ENCODE measurements at regions not wholly inside any gene's neighbourhood (a gene's known extent, or its start where the extent isn't known, plus 50 kb on each side); places are given as distances from the start of the nearest gene placed in this dataset.
"Not testable (repeated sequence)": the region's sequence is repeated elsewhere in the genome, so short reads cannot be mapped to it uniquely, and the experiment has no call there.

DNA sequence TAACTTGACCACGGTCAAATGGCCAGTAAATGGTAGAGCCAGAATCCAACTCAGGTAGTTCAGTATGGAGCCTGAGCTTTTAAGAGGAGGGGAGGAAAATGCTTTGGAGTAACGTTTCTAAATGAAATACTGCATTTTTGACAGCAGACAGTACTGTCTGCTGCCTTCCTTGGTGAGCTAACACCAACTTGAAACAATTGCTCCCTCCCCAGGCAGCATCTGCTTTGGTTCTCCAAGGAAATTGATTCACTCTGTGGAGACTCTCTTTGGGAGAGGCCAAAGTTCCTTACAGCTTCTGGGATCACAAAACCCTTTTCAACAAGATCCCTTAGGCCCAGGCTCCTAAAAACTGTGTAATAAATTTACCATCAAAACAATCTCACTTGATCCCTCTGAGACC, 75.2 kb upstream of the SSBP2 start:
- Histone ChIP-seq H3K27ac (ENCODE audit: low read depth, low read length) (no peak overlapping the region), H3K9ac (ENCODE audit: low read depth, low read length) (no peak overlapping the region), H3K4me1 (ENCODE audit: control insufficient read depth, insufficient read depth, low read length) (no peaks in the 10 kb centered on the region), H3K27me3 (ENCODE audit: control insufficient read depth, insufficient read depth, low read length) (no peaks in the 10 kb centered on the region), H3K9me3 (ENCODE audit: control insufficient read depth, insufficient read depth, low read length) (no peaks in the 10 kb centered on the region), H3K4me3 (ENCODE audit: low read depth, low read length) (no peak overlapping the region), H3K36me3 (ENCODE audit: control insufficient read depth, insufficient read depth, low read length) (no peaks in the 10 kb centered on the region)

DNA sequence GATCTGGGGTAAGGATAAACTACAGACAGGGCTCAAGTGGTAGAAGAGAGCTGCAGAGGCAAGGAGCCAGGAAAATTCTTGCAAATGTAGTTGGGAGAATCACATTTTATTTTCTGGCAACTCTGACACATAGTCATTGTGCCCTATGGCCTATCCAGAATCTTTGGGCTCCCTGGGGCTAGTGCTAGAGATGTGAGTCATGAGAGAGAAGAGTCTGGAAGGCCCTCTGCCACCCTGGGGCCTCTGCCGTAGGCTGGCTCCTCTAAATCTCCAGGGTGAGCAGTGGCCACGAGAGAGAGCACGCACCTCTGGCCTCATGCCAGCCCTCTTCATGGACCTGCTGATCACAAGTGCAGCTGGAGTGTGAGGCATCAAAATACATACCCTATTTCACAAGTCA, 74.3 kb upstream of the SSBP2 start:
- Histone ChIP-seq H3K27ac (ENCODE audit: low read depth, low read length) (no peak overlapping the region), H3K4me1 (ENCODE audit: control insufficient read depth, insufficient read depth, low read length) (no peaks in the 10 kb centered on the region), H3K36me3 (ENCODE audit: control insufficient read depth, insufficient read depth, low read length) (no peaks in the 10 kb centered on the region), H3K27me3 (ENCODE audit: control insufficient read depth, insufficient read depth, low read length) (no peaks in the 10 kb centered on the region), H3K4me3 (ENCODE audit: low read depth, low read length) (no peak overlapping the region), H3K9ac (ENCODE audit: low read depth, low read length) (no peak overlapping the region), H3K9me3 (ENCODE audit: control insufficient read depth, insufficient read depth, low read length) (no peaks in the 10 kb centered on the region)

DNA sequence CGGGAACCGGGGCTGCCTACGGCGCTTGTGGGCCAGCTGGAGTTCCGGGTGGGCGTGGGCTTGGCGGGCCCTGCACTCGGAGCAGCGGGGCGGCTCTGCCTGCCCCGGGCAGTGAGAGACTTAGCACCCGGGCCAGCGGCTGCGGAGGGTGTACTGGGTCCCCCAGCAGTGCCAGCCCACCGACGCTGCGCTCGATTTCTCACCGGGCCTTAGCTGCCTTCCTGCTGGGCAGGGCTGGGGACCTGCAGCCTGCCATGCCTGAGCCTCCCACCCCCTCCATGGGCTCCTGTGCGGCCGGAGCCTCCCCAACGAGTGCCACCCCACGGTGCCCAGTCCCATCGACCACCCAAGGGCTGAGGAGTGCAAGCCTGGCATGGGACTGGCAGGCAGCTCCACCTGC, 72.8 kb upstream of the SSBP2 start:
- H3K27me3 ChIP-seq (ENCODE audit: control insufficient read depth, insufficient read depth, low read length); H3K4me1 ChIP-seq (ENCODE audit: control insufficient read depth, insufficient read depth, low read length); H3K36me3 ChIP-seq (ENCODE audit: control insufficient read depth, insufficient read depth, low read length); H3K9me3 ChIP-seq (ENCODE audit: control insufficient read depth, insufficient read depth, low read length); H3K4me3 ChIP-seq (ENCODE audit: low read depth, low read length); H3K27ac ChIP-seq (ENCODE audit: low read depth, low read length); H3K9ac ChIP-seq (ENCODE audit: low read depth, low read length): not testable (repeated sequence)

DNA sequence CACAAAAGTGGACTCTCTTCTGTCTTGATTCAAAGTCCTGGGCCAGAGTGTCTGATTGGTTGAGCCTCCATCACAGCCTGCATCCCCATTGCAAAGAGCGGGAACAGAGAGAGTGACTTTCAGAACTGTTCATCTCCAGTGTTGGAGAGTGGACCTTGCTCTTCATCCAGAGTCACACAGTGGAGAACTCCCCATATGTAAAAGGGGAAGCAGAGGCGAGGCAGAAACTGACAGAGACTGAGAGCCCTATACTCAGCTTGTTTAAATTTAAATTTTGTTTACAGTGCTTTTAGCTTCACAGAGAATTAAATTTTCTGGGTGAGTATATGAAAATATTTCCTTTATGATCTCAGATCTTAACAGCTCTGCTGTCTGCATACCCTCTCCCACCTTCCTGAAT, 70.0 kb upstream of the SSBP2 start:
- Histone ChIP-seq H3K27ac (ENCODE audit: low read depth, low read length) (no peak overlapping the region), H3K4me1 (ENCODE audit: control insufficient read depth, insufficient read depth, low read length) (no peaks in the 10 kb centered on the region), H3K9me3 (ENCODE audit: control insufficient read depth, insufficient read depth, low read length) (no peaks in the 10 kb centered on the region), H3K27me3 (ENCODE audit: control insufficient read depth, insufficient read depth, low read length) (no peaks in the 10 kb centered on the region), H3K36me3 (ENCODE audit: control insufficient read depth, insufficient read depth, low read length) (no peaks in the 10 kb centered on the region), H3K4me3 (ENCODE audit: low read depth, low read length) (no peak overlapping the region), H3K9ac (ENCODE audit: low read depth, low read length) (no peak overlapping the region)

DNA sequence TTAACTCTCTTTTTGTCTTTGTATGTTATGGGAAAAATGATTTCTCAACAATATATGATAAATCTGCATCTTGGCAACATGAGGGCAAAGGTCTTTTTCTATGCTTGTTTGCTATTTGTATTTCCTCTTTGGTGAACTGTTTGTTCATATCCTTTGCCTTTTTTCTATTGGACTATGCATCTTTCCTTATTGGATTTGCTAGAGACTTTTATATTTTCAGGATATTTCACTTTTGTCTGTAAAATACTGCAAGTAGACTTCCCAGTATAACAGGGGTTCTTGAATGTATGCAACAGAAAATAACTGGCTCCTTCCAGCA, 69.4 kb upstream of the SSBP2 start:
- Histone ChIP-seq H3K9ac (ENCODE audit: low read depth, low read length) (no peak overlapping the region), H3K27ac (ENCODE audit: low read depth, low read length) (no peak overlapping the region), H3K27me3 (ENCODE audit: control insufficient read depth, insufficient read depth, low read length) (no peaks in the 10 kb centered on the region), H3K36me3 (ENCODE audit: control insufficient read depth, insufficient read depth, low read length) (no peaks in the 10 kb centered on the region), H3K9me3 (ENCODE audit: control insufficient read depth, insufficient read depth, low read length) (no peaks in the 10 kb centered on the region), H3K4me3 (ENCODE audit: low read depth, low read length) (no peak overlapping the region), H3K4me1 (ENCODE audit: control insufficient read depth, insufficient read depth, low read length) (no peaks in the 10 kb centered on the region)

DNA sequence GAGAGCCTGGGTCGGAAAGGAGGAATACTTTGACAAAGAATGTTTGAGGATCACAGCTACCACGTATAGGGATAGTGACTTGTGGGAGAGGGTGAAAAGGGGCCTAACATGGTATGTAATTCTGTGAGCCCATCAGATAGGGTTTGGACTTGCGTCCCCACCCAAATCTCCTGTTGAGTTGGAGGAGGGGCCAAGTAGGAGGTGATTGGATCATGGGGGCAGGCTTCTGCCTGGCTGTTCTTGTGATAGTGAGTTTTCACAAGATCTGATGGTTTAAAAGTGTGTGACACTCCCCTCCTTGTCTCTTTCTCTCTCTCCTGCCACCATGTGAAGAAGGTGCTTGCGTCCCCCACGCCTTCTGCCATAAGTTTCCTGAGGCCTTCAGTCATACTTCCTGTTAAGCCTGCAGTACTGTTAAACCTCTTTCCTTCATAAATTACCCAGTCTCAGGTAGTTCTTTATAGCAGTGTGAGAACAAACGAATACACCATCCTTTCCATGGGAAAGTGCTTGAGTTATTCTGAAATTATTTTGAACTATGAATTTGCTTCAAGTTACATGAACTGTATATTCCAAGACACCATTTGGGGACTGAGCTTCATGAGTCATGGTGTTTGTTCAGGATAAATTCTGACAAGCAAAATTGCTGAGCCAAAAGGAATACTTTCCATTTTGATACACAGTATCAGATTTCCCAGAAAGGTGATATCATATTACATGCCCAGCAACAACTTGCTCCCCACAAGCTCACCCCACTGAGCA, 68.8 kb upstream of the SSBP2 start:
- H3K27ac ChIP-seq (ENCODE audit: low read depth, low read length): no peak overlapping the region
- H3K36me3 ChIP-seq (ENCODE audit: control insufficient read depth, insufficient read depth, low read length): no peaks in the 10 kb centered on the region
- no peak overlapping the region for H3K9ac ChIP-seq (ENCODE audit: low read depth, low read length)
- H3K4me1 ChIP-seq (ENCODE audit: control insufficient read depth, insufficient read depth, low read length): no peaks in the 10 kb centered on the region
- no peaks in the 10 kb centered on the region for H3K27me3 ChIP-seq (ENCODE audit: control insufficient read depth, insufficient read depth, low read length)
- H3K9me3 ChIP-seq (ENCODE audit: control insufficient read depth, insufficient read depth, low read length): no peaks in the 10 kb centered on the region
- H3K4me3 ChIP-seq (ENCODE audit: low read depth, low read length): no peak overlapping the region

DNA sequence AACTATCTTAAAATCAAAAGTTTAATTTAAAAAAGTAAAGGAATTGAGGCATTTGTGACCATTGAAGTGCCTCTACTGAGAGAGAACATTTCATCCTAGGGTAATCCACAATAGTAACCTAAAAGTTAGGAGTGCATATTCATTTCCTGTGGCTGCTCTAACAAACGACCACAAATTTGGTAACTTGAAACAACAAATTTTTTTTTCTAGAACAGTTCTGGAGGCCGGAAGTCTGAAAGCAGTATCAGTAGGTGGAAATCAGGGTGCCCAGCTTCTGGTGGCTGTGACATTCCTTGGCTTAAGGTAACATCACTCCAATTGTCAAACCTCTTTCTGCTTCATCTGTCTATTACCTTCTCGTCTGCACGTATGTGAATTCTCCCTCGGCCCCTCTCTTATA, 67.1 kb upstream of the SSBP2 start:
- no peak overlapping the region for H3K4me3 ChIP-seq (ENCODE audit: low read depth, low read length)
- no peaks in the 10 kb centered on the region for H3K27me3 ChIP-seq (ENCODE audit: control insufficient read depth, insufficient read depth, low read length)
- H3K9ac ChIP-seq (ENCODE audit: low read depth, low read length): no peak overlapping the region
- H3K4me1 ChIP-seq (ENCODE audit: control insufficient read depth, insufficient read depth, low read length): no peaks in the 10 kb centered on the region
- H3K36me3 ChIP-seq (ENCODE audit: control insufficient read depth, insufficient read depth, low read length): no peaks in the 10 kb centered on the region
- H3K27ac ChIP-seq (ENCODE audit: low read depth, low read length): no peak overlapping the region
- no peaks in the 10 kb centered on the region for H3K9me3 ChIP-seq (ENCODE audit: control insufficient read depth, insufficient read depth, low read length)

DNA sequence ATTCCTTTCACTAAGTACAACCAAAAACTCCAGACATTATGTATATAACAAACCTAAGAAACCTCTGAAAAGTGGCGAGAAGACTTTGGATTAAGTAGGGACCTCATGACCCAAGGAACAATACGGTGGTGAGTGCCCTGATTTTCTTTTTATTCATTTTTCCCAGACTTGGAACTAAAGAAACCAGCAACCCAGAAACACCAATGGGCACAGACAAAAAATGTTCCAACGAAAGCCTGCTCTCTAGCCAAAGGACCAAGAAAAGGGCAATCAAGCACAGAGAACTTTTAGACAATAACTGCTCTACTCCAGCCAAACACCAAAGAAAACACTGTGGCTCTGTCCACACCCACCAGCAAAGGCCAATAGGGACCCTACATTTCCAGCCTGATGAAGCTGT, 66.2 kb upstream of the SSBP2 start:
- H3K27ac ChIP-seq (ENCODE audit: low read depth, low read length): no peak overlapping the region
- no peak overlapping the region for H3K4me3 ChIP-seq (ENCODE audit: low read depth, low read length)
- H3K4me1 ChIP-seq (ENCODE audit: control insufficient read depth, insufficient read depth, low read length): no peaks in the 10 kb centered on the region
- H3K36me3 ChIP-seq (ENCODE audit: control insufficient read depth, insufficient read depth, low read length): no peaks in the 10 kb centered on the region
- H3K9ac ChIP-seq (ENCODE audit: low read depth, low read length): no peak overlapping the region
- H3K9me3 ChIP-seq (ENCODE audit: control insufficient read depth, insufficient read depth, low read length): no peaks in the 10 kb centered on the region
- no peaks in the 10 kb centered on the region for H3K27me3 ChIP-seq (ENCODE audit: control insufficient read depth, insufficient read depth, low read length)

DNA sequence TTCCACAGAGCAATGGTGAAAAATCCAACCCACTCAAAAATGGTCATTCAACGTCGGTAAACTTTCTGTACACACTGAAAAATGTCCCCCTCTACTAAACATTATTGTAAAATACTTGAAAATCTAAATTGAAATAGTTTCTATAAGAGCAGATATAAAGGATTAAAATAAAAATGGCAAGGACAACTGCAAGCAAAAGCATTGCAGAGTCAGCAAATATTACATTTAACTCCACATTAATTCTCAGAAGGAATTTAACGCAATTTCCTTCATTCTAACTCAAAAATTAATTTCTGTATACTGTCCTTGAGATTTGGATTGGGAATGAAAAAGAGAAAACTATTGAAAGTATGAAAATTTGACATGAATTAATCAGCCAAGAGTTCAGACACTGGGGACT, 64.4 kb upstream of the SSBP2 start:
- no peaks in the 10 kb centered on the region for H3K36me3 ChIP-seq (ENCODE audit: control insufficient read depth, insufficient read depth, low read length)
- no peaks in the 10 kb centered on the region for H3K27me3 ChIP-seq (ENCODE audit: control insufficient read depth, insufficient read depth, low read length)
- no peak overlapping the region for H3K9ac ChIP-seq (ENCODE audit: low read depth, low read length)
- H3K4me3 ChIP-seq (ENCODE audit: low read depth, low read length): no peak overlapping the region
- no peak overlapping the region for H3K27ac ChIP-seq (ENCODE audit: low read depth, low read length)
- no peaks in the 10 kb centered on the region for H3K4me1 ChIP-seq (ENCODE audit: control insufficient read depth, insufficient read depth, low read length)
- no peaks in the 10 kb centered on the region for H3K9me3 ChIP-seq (ENCODE audit: control insufficient read depth, insufficient read depth, low read length)

DNA sequence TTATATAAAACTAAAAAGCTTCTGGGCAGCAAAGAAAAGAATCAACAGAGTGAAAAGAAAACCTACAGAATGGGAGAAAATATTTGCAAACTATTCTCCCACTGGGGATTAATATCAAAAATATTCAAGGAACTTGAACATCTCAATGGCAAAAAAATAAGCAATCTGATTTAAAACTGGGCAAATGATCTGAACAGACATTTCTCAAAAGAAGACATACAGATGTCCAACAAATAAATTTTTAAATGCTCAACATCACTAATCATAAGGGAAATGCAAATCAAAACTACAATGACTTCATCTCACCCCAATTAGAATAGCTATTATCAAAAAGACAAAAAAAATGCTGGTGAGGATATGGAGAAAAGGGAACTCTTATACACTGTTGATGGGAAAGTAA, 57.2 kb upstream of the SSBP2 start:
- peaks cover 2% of the 10 kb centered on the region for H3K9me3 ChIP-seq (ENCODE audit: control insufficient read depth, insufficient read depth, low read length)
- H3K27me3 ChIP-seq (ENCODE audit: control insufficient read depth, insufficient read depth, low read length): no peaks in the 10 kb centered on the region
- no peaks in the 10 kb centered on the region for H3K36me3 ChIP-seq (ENCODE audit: control insufficient read depth, insufficient read depth, low read length)
- H3K4me1 ChIP-seq (ENCODE audit: control insufficient read depth, insufficient read depth, low read length): no peaks in the 10 kb centered on the region
- H3K9ac ChIP-seq (ENCODE audit: low read depth, low read length): no peak overlapping the region
- no peak overlapping the region for H3K27ac ChIP-seq (ENCODE audit: low read depth, low read length)
- H3K4me3 ChIP-seq (ENCODE audit: low read depth, low read length): no peak overlapping the region

DNA sequence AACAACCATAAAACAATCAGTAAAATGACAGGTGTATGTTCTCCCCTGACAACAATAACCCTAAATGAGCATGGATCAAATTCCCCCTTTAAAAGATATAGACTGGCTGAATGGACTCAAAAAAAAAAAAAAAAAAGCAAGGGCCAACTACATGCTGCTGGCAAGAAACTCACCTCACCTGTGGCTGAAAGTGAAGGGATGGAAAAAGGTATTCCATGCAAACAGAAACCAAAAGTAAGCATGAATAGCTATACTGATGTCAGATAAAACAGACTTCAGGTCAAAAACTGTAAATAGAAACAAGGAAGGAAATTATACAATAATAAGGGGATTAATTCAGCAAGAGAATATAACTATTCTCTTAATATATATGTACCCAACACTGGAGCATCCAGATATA, 54.2 kb upstream of the SSBP2 start:
- Histone ChIP-seq H3K36me3 (ENCODE audit: control insufficient read depth, insufficient read depth, low read length) (no peaks in the 10 kb centered on the region), H3K4me3 (ENCODE audit: low read depth, low read length) (no peak overlapping the region), H3K9ac (ENCODE audit: low read depth, low read length) (no peak overlapping the region), H3K9me3 (ENCODE audit: control insufficient read depth, insufficient read depth, low read length) (peaks cover 2% of the 10 kb centered on the region), H3K27ac (ENCODE audit: low read depth, low read length) (no peak overlapping the region), H3K27me3 (ENCODE audit: control insufficient read depth, insufficient read depth, low read length) (no peaks in the 10 kb centered on the region), H3K4me1 (ENCODE audit: control insufficient read depth, insufficient read depth, low read length) (no peaks in the 10 kb centered on the region)

DNA sequence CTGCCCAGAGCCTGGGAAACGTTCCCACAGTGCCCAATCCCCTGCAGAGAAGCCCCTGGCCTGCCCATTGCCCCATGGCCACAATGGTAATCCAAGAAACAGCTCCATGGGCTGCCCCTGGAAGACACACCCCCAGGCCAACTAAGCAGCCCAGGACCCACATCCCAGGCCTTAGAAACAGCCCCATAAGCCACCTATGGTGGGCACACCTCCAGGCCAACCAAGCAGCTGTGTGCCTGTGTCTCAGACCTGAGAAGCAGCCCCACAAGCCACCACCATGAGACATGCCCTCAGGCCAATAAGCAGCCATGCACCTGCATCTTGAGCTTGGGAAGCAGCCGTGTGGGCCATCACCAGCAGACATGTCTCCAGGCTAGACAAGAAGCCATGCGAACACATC, 52.9 kb upstream of the SSBP2 start:
- H3K9me3 ChIP-seq (ENCODE audit: control insufficient read depth, insufficient read depth, low read length): peaks cover 2% of the 10 kb centered on the region
- no peaks in the 10 kb centered on the region for H3K4me1 ChIP-seq (ENCODE audit: control insufficient read depth, insufficient read depth, low read length)
- no peak overlapping the region for H3K4me3 ChIP-seq (ENCODE audit: low read depth, low read length)

More for the DNA sequence above, 52.9 kb upstream of the SSBP2 start:
- Histone ChIP-seq H3K36me3 (ENCODE audit: control insufficient read depth, insufficient read depth, low read length) (no peaks in the 10 kb centered on the region), H3K27me3 (ENCODE audit: control insufficient read depth, insufficient read depth, low read length) (no peaks in the 10 kb centered on the region), H3K27ac (ENCODE audit: low read depth, low read length) (no peak overlapping the region), H3K9ac (ENCODE audit: low read depth, low read length) (no peak overlapping the region)
